Parathyroid adenoma (tissue), 2 donors: ENCODE measurements at regions not wholly inside any gene's neighbourhood (a gene's known extent, or its start where the extent isn't known, plus 50 kb on each side); places are given as distances from the start of the nearest gene placed in this dataset.
"Not testable (repeated sequence)": the region's sequence is repeated elsewhere in the genome, so short reads cannot be mapped to it uniquely, and the experiment has no call there.

Experiments used
- H2AFZ ChIP-seq: fragments of 300-600 bp; sonication (generic); one replicate; pipeline ENCODE4 v1.7.0; 2017; ENCODE audit warnings: antibody characterized with exemption, mild to moderate bottlenecking
- H3K27ac ChIP-seq: fragments of 300-600 bp; sonication (generic); one replicate; pipeline ENCODE4 v1.7.0; 2017
- H3K27me3 ChIP-seq: fragments of 300-600 bp; sonication (generic); one replicate; pipeline ENCODE4 v1.7.0; 2017; ENCODE audit warnings: low read length; ENCODE audit not compliant: control insufficient read depth, insufficient read depth
- H3K36me3 ChIP-seq: fragments of 300-600 bp; sonication (generic); one replicate; pipeline ENCODE4 v1.7.0; 2017; ENCODE audit warnings: low read length; ENCODE audit not compliant: control insufficient read depth, insufficient read depth
- H3K4me1 ChIP-seq: fragments of 300-600 bp; sonication (generic); one replicate; pipeline ENCODE4 v1.7.0; 2017; ENCODE audit warnings: control low read depth
- H3K4me2 ChIP-seq: fragments of 300-600 bp; sonication (generic); one replicate; pipeline ENCODE4 v1.7.0; 2017; ENCODE audit warnings: low read length
- H3K4me3 ChIP-seq: fragments of 300-600 bp; sonication (generic); one replicate; pipeline ENCODE4 v1.7.0; 2017; ENCODE audit warnings: low read depth, low read length
- H3K79me2 ChIP-seq: fragments of 300-600 bp; sonication (generic); one replicate; pipeline ENCODE4 v1.7.0; 2017; ENCODE audit warnings: control low read depth
- H3K9ac ChIP-seq: fragments of 300-600 bp; sonication (generic); one replicate; pipeline ENCODE4 v1.7.0; 2017; ENCODE audit warnings: mild to moderate bottlenecking
- H3K9me3 ChIP-seq: fragments of 300-600 bp; sonication (generic); one replicate; pipeline ENCODE4 v1.7.0; 2017; ENCODE audit warnings: low read length; ENCODE audit not compliant: control insufficient read depth
- donor health status: primary hyperparathyroidism.

DNA sequence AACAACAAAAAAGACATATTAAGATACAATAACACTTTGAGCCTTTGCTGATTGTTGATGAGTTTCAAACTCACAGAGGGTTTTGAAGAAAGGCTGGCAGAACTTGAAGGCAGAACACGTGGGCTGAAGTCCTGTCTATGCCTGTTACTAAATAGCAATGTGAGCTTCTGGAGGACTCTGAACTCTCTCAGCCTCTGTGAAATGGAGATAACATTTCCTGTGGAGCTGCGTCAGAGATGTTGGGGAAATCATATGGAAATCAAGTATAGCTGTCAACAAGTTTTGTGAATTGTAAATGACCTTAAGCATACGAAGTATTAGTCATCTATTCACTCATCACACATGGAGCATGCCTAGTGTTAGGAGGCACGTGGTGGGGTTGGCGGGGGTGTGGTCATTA, 229.4 kb upstream of the VKORC1L1 start:
- not testable (repeated sequence) for H3K4me1 ChIP-seq, H3K9ac ChIP-seq, H2AFZ ChIP-seq, H3K4me2 ChIP-seq, H3K4me3 ChIP-seq, H3K79me2 ChIP-seq, H3K27ac ChIP-seq, H3K9me3 ChIP-seq, H3K36me3 ChIP-seq, H3K27me3 ChIP-seq

DNA sequence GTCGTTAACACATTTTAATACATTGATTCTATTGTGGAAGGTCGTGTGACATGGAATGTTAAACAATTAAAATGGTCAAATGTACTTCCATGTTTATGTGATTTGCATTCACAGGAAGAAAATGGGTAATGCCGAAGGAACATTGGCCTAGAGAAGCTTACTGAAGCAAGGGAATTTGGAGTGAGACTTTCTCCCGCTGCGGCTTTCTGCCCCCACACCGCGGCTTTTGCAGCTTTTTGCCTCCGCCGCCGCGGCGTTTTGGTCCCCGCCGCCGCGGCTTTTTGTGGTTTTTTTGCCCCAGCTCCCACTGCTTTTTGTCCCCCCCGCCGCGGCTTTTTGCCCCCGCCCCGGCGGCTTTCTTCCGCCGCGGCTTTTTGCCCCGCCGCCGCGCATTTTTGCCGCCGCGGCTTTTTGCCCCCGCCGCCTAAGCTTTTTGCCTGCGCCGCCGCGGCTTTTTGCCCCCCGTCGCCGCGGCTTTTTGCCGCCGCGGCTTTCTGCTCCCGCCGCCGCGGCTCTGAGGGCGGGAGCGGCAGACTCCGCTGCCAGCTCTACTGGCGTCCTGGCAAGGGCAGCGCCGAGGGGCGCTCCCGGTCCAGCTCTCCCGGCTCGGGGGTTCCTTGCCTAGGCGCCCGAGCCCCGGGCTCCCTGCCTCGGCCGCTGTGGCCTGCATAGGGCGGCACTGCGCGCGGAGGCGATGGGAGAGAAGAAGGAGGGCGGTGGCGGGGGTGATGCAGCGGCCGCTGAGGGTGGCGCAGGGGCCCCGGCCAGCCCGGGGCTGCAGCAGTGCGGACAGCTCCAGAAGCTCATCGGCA, 225.5 kb upstream of the VKORC1L1 start:
- H3K79me2 ChIP-seq, H3K4me1 ChIP-seq, H3K9me3 ChIP-seq, H3K27ac ChIP-seq, H3K27me3 ChIP-seq, H3K4me3 ChIP-seq, H3K9ac ChIP-seq, H3K4me2 ChIP-seq, H3K36me3 ChIP-seq, H2AFZ ChIP-seq: not testable (repeated sequence)

- not testable (repeated sequence) for H2AFZ ChIP-seq, H3K27me3 ChIP-seq, H3K4me1 ChIP-seq, H3K27ac ChIP-seq, H3K4me2 ChIP-seq, H3K36me3 ChIP-seq, H3K9me3 ChIP-seq, H3K9ac ChIP-seq, H3K4me3 ChIP-seq, H3K79me2 ChIP-seq
Measured at GRCh38 chr7:65651174-65651573, 221.7 kb upstream of the VKORC1L1 start.

GRCh38 chr7:65651826-65652592, 220.9 kb upstream of the VKORC1L1 start:
- not testable (repeated sequence) for H3K9ac ChIP-seq, H3K4me1 ChIP-seq, H3K4me2 ChIP-seq, H3K36me3 ChIP-seq, H3K27me3 ChIP-seq, H2AFZ ChIP-seq, H3K9me3 ChIP-seq, H3K27ac ChIP-seq, H3K4me3 ChIP-seq, H3K79me2 ChIP-seq

DNA sequence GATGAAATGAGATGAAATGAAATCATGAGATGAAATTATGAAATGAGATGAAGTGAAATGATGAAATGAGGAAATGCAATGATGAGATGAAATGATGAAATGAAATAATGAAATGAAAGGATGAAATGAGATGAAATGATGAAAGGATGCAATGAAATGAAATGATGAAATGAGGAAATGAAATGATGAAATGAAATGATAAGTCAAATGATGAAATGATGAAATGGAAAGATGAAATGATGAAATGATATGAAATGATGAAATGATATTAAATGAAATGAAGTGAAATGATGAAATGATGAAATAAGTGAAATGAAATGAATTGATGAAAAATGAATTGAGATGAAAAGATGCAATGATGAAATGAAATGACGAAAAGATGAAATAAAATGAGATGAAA, 220.2 kb upstream of the VKORC1L1 start:
- not testable (repeated sequence) for H3K4me2 ChIP-seq, H3K9me3 ChIP-seq, H3K79me2 ChIP-seq, H3K9ac ChIP-seq, H3K27ac ChIP-seq, H2AFZ ChIP-seq, H3K4me1 ChIP-seq, H3K36me3 ChIP-seq, H3K4me3 ChIP-seq, H3K27me3 ChIP-seq

DNA sequence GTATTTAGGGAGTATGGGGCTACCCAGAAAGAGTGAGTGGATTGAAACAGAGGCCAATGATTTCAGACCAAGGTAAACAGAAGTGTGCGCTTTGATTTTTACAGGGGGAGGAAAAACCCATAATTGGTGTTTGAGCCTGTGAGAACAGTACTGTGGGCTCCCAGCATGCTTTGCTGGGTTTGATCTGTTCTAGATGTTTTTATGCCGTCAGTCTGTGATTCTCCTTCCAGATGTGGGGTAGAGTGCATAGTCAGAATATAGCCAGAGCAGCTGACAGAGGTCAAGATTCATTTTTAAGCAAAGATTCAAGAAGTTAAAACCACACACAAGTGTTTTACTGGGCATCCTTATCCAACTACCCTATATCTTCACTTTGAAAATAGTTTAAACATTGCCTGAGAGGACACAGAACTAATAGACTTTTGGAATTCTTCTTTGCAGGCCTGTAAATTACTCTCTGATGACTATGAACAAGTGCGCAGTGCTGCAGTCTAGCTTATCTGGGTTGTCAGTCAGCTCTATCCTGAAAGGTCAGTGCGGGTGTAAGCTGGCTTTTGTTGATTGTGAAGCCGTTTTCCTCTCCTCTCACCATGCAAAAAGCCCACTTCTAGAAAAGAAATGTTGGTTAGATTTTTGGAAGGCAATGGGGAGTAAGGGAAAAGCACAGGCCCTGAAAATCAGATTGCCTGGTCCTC, 216.2 kb upstream of the VKORC1L1 start:
- not testable (repeated sequence) for H3K4me3 ChIP-seq, H3K4me1 ChIP-seq, H3K79me2 ChIP-seq, H3K27me3 ChIP-seq, H3K4me2 ChIP-seq, H3K9ac ChIP-seq, H2AFZ ChIP-seq, H3K36me3 ChIP-seq, H3K27ac ChIP-seq, H3K9me3 ChIP-seq

- not testable (repeated sequence) for H3K4me1 ChIP-seq, H3K36me3 ChIP-seq, H2AFZ ChIP-seq, H3K4me2 ChIP-seq, H3K79me2 ChIP-seq, H3K9ac ChIP-seq, H3K27ac ChIP-seq, H3K4me3 ChIP-seq, H3K9me3 ChIP-seq, H3K27me3 ChIP-seq
Measured at GRCh38 chr7:65683362-65683761, 189.5 kb upstream of the VKORC1L1 start.

DNA sequence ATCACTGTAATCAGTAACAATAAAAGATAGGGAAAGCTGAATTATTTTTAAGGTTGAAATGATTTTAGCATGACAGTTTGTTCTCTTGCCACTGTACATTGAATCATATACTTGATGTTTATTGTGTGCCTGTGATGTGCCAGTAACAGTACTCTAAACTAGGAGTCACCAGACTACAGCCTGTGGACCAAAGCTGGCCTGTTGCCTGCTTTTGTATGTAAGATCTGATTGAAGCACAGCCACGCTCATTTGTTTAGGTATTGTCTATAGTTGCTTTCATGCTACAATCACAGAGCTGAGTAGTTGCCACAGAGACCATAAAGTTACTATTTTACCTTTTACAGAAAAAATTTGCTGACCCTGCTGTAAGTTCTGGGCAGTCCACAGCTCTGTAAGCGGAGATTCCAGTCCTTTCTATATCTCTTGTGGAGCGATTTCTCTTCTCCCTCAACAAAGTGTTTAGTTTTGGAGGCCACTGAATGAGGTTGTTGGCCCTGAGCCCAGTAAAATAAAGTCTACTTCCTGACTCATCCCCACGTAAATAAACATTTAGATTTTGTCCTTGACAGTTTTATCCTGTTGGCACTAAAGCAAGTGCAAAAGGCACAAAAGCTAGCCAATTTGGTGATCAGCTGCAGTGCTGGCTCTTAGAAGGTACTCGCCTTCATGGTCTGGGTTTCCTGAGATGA, 173.7 kb upstream of the VKORC1L1 start:
- not testable (repeated sequence) for H2AFZ ChIP-seq, H3K9ac ChIP-seq, H3K4me3 ChIP-seq, H3K36me3 ChIP-seq, H3K27me3 ChIP-seq, H3K27ac ChIP-seq, H3K4me1 ChIP-seq, H3K9me3 ChIP-seq, H3K4me2 ChIP-seq, H3K79me2 ChIP-seq

- H3K4me1 ChIP-seq, H2AFZ ChIP-seq, H3K4me2 ChIP-seq, H3K9me3 ChIP-seq, H3K27me3 ChIP-seq, H3K9ac ChIP-seq, H3K4me3 ChIP-seq, H3K36me3 ChIP-seq, H3K27ac ChIP-seq, H3K79me2 ChIP-seq: not testable (repeated sequence)
Measured at GRCh38 chr7:65699715-65700356, 173.0 kb upstream of the VKORC1L1 start.

- not testable (repeated sequence) for H3K4me1 ChIP-seq, H3K9ac ChIP-seq, H3K4me2 ChIP-seq, H3K79me2 ChIP-seq, H3K36me3 ChIP-seq, H3K27me3 ChIP-seq, H3K4me3 ChIP-seq, H2AFZ ChIP-seq, H3K27ac ChIP-seq, H3K9me3 ChIP-seq
Measured at GRCh38 chr7:65719123-65719798, 153.6 kb upstream of the VKORC1L1 start.
